Limb (tissue), 2 donors: ENCODE measurements at regions not wholly inside any gene's neighbourhood (a gene's known extent, or its start where the extent isn't known, plus 50 kb on each side); places are given as distances from the start of the nearest gene placed in this dataset.

ENCODE experiments used
- DNase-seq, 2 donors: peaks; one replicate each; pipeline ENCODE4 v3.0.0-alpha.2; 2016; ENCODE audit errors: extremely low spot score in 2 of 2

DNA sequence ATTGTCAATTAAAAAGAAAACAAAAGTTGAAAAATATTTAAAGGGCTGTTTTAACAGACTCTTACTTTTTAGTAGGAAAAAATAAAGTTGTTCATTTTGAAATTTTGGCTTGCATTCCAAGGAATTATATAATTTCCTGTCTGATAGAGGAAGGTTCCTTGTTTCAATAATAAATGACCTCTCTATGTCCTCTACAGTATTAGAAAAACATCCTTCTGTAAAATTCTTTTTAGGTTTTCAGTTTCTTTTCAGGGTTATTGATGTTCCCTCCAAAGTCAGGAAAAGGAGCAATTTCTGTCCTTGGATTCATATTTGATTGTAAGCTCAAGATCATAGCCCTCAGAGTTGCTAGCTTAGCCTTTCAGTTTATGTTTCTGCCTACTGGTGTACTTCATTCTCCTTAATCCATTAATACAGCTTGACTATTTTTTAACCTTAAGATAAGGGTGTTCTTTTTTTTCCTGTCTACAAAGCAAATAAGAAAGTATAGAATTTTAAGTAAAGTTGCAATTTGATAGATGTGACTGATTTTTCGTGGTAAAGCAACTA is 125.2 kb upstream of the COL3A1 start:
- no peak for DNase-seq

DNA sequence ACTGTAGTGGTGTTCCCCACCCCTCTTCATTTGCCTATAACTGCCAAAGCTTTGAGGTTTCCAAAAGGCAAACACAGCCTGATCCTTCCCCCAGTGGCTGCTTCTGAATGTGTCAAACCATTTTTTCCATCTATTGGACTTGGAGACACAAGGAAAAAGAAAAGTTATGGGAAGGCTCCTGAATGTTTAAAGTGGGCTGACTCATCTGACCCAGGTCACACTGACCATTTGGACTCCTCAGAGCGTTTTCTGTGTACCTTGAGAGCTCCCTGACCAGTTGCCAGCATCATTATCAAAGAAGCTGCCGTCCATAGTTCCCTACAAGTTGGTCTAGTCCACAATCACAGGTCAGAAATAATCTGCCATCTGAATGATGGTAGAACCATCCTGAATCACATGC is 123.4 kb upstream of the COL3A1 start:
- no peak for DNase-seq

GRCh38 chr2:188851311-188851710 is 122.9 kb upstream of the COL3A1 start:
- DNase-seq, result no peak

DNA sequence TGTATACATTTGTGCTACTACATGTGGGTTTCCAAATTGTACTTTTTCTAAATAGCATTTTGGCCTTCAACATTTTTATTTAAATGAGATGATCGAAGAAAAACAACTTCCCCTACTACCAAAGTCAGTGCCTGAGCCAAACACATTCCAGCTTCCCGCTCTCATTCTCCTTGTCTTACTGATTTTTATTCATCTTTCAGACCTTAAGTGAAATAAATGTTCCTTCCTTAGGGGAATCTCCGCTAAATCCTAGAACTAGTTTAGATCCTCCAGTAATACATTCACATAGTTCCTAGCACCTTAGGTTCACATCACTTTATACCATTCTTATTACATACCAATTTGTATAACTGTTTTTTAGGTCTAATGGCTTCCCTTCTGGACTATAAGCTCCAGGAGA is 122.3 kb upstream of the COL3A1 start:
- no peak for DNase-seq

DNA sequence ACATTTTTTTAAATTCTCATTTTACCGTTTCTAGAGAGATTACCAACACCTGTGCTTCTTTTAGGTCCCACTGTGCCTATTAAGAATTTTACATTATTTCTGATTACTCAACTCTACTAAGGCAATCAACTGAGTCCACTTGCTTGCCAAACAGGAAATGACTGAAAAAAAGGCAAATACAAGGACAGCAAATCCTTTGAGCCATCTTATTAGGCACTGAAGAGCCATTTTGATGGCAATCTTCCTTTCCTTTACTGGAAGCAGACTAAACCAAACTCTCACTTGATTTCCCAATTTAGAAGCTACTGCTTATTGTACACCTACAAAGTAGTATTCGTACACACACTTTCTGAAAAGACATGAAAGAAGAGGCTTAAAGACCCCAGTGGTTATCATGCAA is 121.4 kb upstream of the COL3A1 start:
- DNase-seq, result peak in 1 of 2 donors; percentile 39

DNA sequence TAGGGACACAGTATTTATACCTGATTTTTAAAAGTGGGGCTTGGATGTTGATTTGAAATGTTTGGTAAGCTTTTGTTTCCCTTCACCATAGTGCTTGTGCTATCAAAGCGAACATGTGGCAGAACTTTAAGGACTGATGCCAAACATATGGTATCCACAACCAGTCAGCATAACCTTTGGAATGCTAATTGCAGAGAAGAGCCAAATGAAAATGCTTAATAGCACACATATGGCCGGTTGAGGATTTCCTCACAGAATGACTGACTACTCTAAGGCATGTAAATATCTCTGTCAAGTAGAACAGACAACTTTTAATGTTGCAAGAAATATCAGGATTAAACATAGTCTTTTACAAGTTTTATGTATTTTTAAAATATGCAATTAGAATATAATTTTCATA is 120.9 kb upstream of the COL3A1 start:
- peak in 1 of 2 donors; percentile 86 for DNase-seq

GRCh38 chr2:188865681-188866080 is 108.5 kb upstream of the COL3A1 start:
- DNase-seq, result no peak

- peak in 1 of 2 donors; percentile 57 for DNase-seq
These were observed 104.6 kb upstream of the COL3A1 start for GRCh38 chr2:188869550-188869949.

DNA sequence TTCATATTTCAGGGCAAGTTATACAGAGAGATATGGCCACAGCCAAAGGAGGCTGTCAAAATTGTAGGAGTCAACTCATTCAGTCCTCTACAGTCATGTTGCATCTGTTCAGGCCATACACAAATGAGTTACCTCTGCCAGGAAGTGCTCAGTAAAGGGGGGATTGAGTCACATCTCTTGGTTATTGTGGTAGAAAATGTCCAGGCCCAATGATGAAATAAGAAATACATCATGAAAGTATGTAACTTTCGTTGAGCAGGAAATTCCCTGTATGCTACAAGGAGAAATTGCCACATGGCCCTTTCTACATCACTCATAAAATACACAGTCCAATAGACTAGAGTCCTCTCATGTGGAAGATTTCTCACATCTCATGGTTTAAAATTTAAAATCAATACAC is 103.9 kb upstream of the COL3A1 start:
- DNase-seq, result no peak

DNA sequence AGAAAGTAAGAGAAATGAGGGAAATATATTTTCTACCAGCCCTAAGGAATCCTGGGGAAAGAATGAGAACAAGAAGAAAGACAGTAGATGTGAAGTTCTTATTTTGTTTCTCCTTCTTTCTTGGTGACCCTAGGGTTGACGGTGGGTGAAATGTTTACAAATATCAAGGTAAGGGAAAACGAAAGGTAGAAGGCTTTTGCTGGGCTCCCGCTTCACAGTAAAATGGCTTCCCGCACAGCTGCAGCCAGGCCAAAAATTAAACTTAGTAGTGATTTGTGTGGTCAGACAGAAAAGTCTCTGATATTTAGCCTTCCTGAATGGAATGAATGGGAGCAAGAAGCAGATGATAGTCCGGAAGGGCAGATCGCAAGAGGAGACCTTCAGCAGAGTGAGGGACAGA is 99.1 kb upstream of the COL3A1 start:
- no peak for DNase-seq

DNA sequence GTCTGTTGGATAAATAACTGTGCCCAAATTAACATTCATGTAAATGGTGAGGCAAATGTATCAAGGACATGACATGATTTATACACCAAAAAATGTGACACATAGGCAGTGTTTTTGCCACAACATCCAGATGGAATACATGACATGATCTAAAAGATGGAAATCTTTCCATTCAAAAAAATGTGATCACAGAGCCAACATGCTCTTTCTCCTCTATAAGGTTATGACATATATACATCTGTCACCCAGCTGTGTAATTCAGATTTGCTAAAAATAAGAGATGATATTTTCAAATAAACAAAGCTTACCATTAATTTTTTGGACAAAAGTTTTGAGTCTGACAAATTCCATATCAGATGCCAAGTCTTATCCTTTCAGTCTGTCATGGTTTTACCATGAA is 95.5 kb upstream of the COL3A1 start:
- peak in 1 of 2 donors; percentile 49 for DNase-seq

GRCh38 chr2:188880740-188881139 is 93.4 kb upstream of the COL3A1 start:
- DNase-seq, result no peak

- no peak for DNase-seq
These were observed 92.7 kb upstream of the COL3A1 start for GRCh38 chr2:188881434-188881833.

DNA sequence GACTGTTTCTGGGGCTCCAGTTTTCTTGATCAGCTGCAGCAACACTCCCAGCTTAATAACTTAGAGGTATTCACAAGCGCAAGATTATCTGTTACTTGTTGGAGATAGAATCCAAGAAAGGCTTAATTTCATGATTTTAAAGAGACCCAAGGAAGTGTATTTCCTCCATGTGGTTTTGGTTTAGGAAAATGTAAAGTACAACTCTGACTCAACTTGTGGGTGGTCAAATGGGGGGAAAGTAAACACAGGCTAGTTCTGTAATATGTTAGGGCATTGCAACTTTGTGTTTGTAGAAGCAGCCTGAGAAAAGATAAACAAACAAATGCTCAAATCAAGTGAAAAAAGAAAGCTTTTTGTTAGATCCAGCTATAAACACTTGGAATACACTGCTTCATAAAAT is 90.1 kb upstream of the COL3A1 start:
- no peak for DNase-seq

DNA sequence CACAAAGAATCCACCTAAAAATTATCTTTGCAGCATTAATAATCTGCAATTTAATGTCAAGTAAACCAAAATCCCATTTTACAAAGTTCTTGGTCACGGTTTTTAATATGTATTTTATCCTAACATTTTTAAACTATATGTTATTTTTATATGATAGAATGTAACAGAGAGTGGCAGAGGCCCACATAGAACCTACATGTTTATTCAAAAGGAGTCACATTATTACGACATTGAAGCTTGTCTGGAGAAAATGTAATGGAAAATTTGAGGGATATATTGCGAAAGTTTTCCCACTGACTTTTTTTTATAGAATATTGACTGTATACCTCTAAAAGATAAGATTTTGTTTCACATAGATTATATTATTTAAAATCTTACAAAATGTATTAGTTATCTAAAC is 89.7 kb upstream of the COL3A1 start:
- DNase-seq, result no peak

DNA sequence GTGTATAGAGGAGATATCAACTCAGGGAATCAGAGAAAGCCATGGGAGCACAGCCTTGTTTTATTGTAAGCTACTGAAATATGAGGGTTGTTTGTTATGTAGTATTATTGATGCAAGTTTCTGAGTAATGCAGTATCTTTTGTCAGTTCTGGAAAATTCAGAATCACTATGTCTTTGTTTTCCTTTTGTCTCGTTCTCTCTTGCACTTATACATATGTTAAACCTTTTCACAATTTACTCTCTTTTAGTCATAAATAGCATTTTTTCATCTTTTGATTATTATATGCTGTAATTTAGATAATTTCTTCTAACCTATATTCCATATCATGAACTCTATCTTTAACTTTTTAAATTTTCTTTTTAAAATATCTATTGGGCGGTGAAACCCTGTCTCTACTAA is 85.0 kb upstream of the COL3A1 start:
- DNase-seq, result no peak

DNA sequence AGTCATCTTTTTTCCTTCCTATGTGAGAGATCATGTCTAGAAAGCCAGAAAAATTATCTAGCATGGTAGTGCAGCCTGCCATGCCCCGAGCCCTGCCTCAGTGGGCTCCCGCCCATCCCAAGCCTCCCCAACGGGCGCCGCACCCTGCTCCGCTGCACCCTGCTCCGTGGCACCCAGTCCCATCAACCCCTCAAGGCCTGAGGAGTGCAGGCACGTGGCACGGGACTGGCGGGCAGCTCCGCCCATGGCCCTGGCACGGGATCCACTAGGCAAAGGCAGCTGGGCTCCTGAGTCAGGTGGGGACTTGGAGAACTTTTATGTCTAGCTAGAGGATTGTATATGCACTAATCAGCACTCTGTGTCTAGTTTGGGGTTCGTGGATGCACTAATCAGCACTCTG is 83.4 kb upstream of the COL3A1 start:
- no peak for DNase-seq

GRCh38 chr2:188892636-188893035 is 81.5 kb upstream of the COL3A1 start:
- DNase-seq, result no peak

GRCh38 chr2:188893972-188894371 is 80.2 kb upstream of the COL3A1 start:
- DNase-seq, result peak in 1 of 2 donors; percentile 59

DNA sequence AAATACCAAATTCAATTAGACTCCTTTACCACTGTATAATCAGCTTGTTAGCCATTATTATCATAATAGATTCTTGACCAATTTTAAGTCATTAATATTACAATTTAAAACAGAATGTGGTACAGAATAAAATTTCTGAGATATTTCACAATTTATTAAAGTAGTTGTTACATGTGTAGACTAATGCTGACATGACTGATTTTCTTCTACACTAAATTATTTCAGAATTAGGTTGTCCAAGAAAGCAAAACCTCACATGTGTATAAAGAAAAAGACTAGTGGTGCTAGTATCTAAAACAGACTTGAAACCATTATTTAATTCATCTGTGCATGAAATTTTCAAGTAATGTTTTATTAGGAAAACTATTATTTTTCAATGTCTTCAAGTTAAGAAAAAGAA is 79.2 kb upstream of the COL3A1 start:
- DNase-seq, result no peak

DNA sequence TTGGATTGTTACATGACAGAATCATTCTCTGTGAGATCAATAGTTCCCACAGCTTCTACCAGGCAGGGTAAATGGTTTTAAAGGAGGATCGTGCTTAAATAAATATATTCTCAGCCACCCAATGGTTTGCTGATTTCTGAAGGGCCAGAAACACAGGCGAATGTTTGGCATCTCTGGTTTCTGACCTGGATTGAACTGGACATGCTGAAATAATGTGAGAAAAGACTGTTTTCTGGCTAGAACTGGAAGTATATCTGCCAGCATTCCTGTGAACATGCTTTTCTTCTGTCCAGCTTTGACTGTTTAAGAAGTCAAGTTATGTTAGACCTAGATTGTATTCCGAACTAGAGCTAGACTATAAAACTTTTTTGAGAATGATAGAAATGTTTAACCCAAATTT is 77.1 kb upstream of the COL3A1 start:
- DNase-seq, result no peak

- DNase-seq, result no peak
These were observed 75.9 kb upstream of the COL3A1 start for GRCh38 chr2:188898261-188898660.

DNA sequence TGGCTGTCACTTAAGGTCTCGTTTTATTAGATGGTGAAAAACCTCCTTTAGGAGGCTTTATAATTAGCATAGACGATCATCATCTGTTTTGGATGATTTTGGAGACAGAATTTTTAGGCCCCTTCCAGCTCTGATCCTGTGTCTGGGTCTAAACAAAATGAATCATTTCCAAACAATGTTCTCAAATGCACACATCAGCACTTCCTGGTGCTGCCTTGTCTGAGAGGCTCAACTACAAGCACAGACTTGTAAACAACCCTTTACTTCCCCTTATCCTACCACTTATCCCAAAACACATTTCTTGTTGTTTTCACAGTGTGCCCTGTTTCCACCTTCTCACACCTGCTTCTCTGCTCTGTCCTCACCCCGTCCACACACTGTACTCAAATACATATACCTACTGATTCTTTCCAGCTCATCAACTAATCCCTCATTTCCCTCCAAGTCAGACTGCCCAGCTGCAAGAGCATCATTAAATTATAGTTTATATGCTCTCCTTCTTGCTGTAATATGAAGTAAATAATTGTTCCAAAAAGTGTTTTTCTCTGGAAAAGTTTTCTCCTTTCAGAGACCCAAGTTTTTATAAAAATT is 71.2 kb upstream of the COL3A1 start:
- DNase-seq, result no peak

DNA sequence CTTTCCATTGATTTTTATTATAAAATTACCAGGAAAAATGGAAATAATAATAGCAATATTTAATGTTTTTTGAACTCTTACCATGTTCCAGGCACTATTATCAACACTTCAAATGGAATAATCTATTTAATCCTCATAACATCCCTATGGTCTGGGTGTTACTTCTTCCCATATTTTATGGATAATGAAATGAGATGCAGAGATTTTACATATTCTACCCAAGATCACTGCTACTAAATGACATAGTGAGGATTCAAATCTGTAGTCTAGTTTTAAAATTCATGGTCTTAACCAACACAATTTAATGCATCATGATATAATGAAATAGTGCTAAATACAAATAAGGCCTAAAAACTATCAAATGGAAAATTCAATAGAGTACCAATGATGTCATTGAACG is 70.4 kb upstream of the COL3A1 start:
- no peak for DNase-seq
